ENCODE measurements at regions not wholly inside any gene's neighbourhood (a gene's known extent, or its start where the extent isn't known, plus 50 kb on each side); places are given as distances from the start of the nearest gene placed in this dataset.

DNA sequence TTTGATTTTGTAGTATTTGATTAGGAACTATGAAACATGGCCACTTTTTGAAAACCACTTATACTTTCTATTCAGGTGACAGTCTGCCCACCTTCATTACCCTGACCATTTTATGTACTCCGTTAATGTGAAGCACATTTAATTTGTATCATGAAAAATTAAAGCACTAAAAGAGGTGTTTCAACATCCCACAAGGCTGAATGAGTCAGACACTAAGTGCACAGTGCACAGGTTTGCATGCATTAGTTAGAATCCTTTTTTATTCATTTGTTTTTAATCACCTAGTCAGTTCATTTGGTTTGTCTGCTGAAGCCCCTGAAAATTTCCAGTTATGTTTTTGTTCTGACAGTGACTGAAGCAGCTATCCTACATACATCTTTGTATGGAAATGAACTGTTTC, 271.0 kb downstream of the SLITRK5 start:
- no peak overlapping the region for H3K27ac Mint-ChIP-seq
- Histone ChIP-seq H3K27me3 (ENCODE audit: insufficient read depth) (no peaks in the 10 kb centered on the region), H3K4me2 (no peak overlapping the region), H3K79me2 (replicated peaks; ENCODE audit: insufficient read depth) (no peaks in the 10 kb centered on the region), H2AFZ (no peak overlapping the region), H3K36me3 (ENCODE audit: insufficient read depth) (0 out of 2 replicates have a peak, but pooled peaks cover 4% of the 10 kb centered on the region), H3F3A (replicated peaks; ENCODE audit: low read depth) (no peaks in the 10 kb centered on the region), H3K27ac (ENCODE audit: low read depth) (no peak overlapping the region), H3K4me3 (no peak overlapping the region), H3K4me1 (ENCODE audit: insufficient read depth) (no peaks in the 10 kb centered on the region), H4K20me1 (replicated peaks; ENCODE audit: insufficient read depth) (no peaks in the 10 kb centered on the region), H3K9me2 (ENCODE audit: insufficient read depth) (no peaks in the 10 kb centered on the region; the same call in none of the 2 replicates)
- H3K36me3 Mint-ChIP-seq (ENCODE audit: low read depth), result no peaks in the 10 kb centered on the region
- TF ChIP-seq JUNB (IDR thresholded peaks at IDR 0.05; ENCODE audit: unreplicated experiment) (no peak), EZH2 (IDR thresholded peaks at IDR 0.05; ENCODE audit: low read depth, unreplicated experiment) (no peak), CTCF (conservative IDR thresholded peaks at IDR 0.05; ENCODE audit: low read depth in 2 of 2) (no peak), CREB1 (CRISPR knock-in tag; IDR thresholded peaks at IDR 0.05; ENCODE audit: low read depth) (no peak), STAT1 (IDR thresholded peaks at IDR 0.05; ENCODE audit: unreplicated experiment) (no peak), ZNF114 (CRISPR knock-in tag; IDR thresholded peaks at IDR 0.05) (no peak), NANOG (IDR thresholded peaks at IDR 0.05; ENCODE audit: borderline replicate concordance) (no peak), EZH2phosphoT487 (IDR thresholded peaks at IDR 0.05; ENCODE audit: unreplicated experiment) (no peak)
- no peak overlapping the region for H3K4me3 Mint-ChIP-seq
- no peaks in the 10 kb centered on the region for H3K27me3 Mint-ChIP-seq (ENCODE audit: insufficient read depth, low read depth, poor library complexity)
- DNase-seq (ENCODE audit: low spot score) (no peak), ATAC-seq (no peak)
- peaks cover 2% of the 10 kb centered on the region; the same call in 1 of the 3 replicates for H3K9me3 Mint-ChIP-seq
- H3K4me1 Mint-ChIP-seq, result no peaks in the 10 kb centered on the region

DNA sequence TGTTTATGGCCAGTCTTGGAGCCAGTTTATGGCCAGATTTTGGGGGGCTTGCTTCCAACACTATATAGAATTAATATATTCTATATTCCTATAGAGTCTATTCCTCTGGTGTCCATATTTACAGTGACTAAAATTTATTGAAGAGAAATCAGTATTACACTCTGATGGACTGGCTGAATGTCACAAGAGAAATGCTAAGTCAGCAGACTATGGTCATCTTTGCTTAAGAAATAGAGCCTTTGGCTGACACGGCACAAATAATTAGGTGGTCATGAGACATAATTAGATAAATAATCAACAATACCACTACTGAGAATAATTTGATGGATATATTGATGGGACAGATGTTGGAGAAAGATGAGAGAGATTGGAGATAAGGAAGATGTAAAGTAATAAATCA, 272.9 kb downstream of the SLITRK5 start:
- Histone ChIP-seq H2AFZ (no peak overlapping the region), H3K27ac (ENCODE audit: low read depth) (no peak overlapping the region), H3K4me2 (no peak overlapping the region), H3K4me3 (no peak overlapping the region), H4K20me1 (replicated peaks; ENCODE audit: insufficient read depth) (no peaks in the 10 kb centered on the region), H3K79me2 (replicated peaks; ENCODE audit: insufficient read depth) (no peaks in the 10 kb centered on the region), H3K9me2 (ENCODE audit: insufficient read depth) (no peaks in the 10 kb centered on the region; the same call in none of the 2 replicates), H3K4me1 (ENCODE audit: insufficient read depth) (no peaks in the 10 kb centered on the region), H3F3A (replicated peaks; ENCODE audit: low read depth) (no peaks in the 10 kb centered on the region), H3K36me3 (ENCODE audit: insufficient read depth) (0 out of 2 replicates have a peak, but pooled peaks cover 4% of the 10 kb centered on the region), H3K27me3 (ENCODE audit: insufficient read depth) (no peaks in the 10 kb centered on the region)
- Mint-ChIP-seq H3K4me3 (no peak overlapping the region), H3K36me3 (ENCODE audit: low read depth) (no peaks in the 10 kb centered on the region), H3K4me1 (no peaks in the 10 kb centered on the region), H3K27ac (no peak overlapping the region), H3K27me3 (ENCODE audit: insufficient read depth, low read depth, poor library complexity) (no peaks in the 10 kb centered on the region), H3K9me3 (peaks cover 2% of the 10 kb centered on the region; the same call in 1 of the 3 replicates)
- no peak for ATAC-seq
- DNase-seq (ENCODE audit: low spot score), result no peak
- no peak for TF ChIP-seq ZNF114 (CRISPR knock-in tag; IDR thresholded peaks at IDR 0.05)
- TF ChIP-seq ZNF462 (CRISPR knock-in tag; IDR thresholded peaks at IDR 0.05), result no peak
- TF ChIP-seq CTCF (conservative IDR thresholded peaks at IDR 0.05; ENCODE audit: low read depth in 2 of 2), result no peak
- TF ChIP-seq POLR2AphosphoS5 (IDR thresholded peaks at IDR 0.05; ENCODE audit: low read depth), result no peak
- TF ChIP-seq EZH2phosphoT487 (IDR thresholded peaks at IDR 0.05; ENCODE audit: unreplicated experiment), result no peak
- TF ChIP-seq JUNB (IDR thresholded peaks at IDR 0.05; ENCODE audit: unreplicated experiment), result no peak
- no peak for TF ChIP-seq ZNF331 (CRISPR knock-in tag; IDR thresholded peaks at IDR 0.05; ENCODE audit: low read depth)

Data from GM23338 (cell line).